ENCODE measurements at regions not wholly inside any gene's neighbourhood (a gene's known extent, or its start where the extent isn't known, plus 50 kb on each side); places are given as distances from the start of the nearest gene placed in this dataset.

- intact Hi-C loops (cut with micrococcal nuclease): no loop called here
- TF ChIP-seq CTCF (IDR thresholded peaks at IDR 0.05): no peak
- ATAC-seq (ENCODE audit: low read depth): no peak
- no peaks in the 10 kb centered on the region for H3K36me3 Mint-ChIP-seq (ENCODE audit: low read depth)
- H3K27me3 Mint-ChIP-seq: no peaks in the 10 kb centered on the region
- no peaks in the 10 kb centered on the region for H3K4me1 Mint-ChIP-seq
- ChIA-PET CTCF (no interaction called here), POLR2A (no interaction called here)
- no peak overlapping the region for H3K27ac Mint-ChIP-seq
- no peaks in the 10 kb centered on the region for H3K9me3 Mint-ChIP-seq
- no peak for DNase-seq
- H3K4me3 Mint-ChIP-seq: no peak overlapping the region
Observed at GRCh38 chr4:30979402-30979801, 259.2 kb downstream of the PCDH7 start.

GRCh38 chr4:30989508-30989907 is 269.3 kb downstream of the PCDH7 start:
- Mint-ChIP-seq H3K27ac (no peak overlapping the region), H3K4me1 (no peaks in the 10 kb centered on the region), H3K9me3 (peaks cover 8% of the 10 kb centered on the region), H3K4me3 (no peak overlapping the region), H3K27me3 (no peaks in the 10 kb centered on the region), H3K36me3 (ENCODE audit: low read depth) (no peaks in the 10 kb centered on the region)
- ATAC-seq (ENCODE audit: low read depth) (no peak), DNase-seq (no peak)
- CTCF ChIA-PET: no interaction called here
- intact Hi-C loops (cut with micrococcal nuclease): no loop called here
- POLR2A ChIA-PET: no interaction called here
- no peak for TF ChIP-seq CTCF (IDR thresholded peaks at IDR 0.05)

DNA sequence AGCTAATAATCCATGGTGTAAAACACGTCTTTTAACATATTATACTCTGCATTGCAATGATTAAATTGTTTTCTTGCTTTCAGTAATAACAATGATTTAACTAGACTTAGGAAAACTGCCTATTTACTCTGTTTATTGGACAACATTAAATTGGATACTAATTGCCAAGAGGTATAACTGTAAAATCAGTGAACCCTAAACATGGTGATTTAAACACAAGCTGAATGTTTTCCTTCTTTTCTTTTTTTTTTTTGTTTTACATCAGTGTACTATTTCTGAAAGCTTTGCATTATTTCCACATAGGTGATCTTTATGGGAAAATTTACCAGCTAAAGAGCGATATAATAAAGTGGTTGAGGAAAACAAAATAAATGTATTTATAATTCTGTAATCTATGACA is 276.7 kb downstream of the PCDH7 start:
- no peaks in the 10 kb centered on the region for H3K36me3 Mint-ChIP-seq (ENCODE audit: low read depth)
- DNase-seq (no peak), ATAC-seq (ENCODE audit: low read depth) (no peak)
- H3K27ac Mint-ChIP-seq: no peak overlapping the region
- H3K27me3 Mint-ChIP-seq: no peaks in the 10 kb centered on the region
- ChIA-PET POLR2A (no interaction called here), CTCF (no interaction called here)
- no peaks in the 10 kb centered on the region for H3K4me1 Mint-ChIP-seq
- H3K4me3 Mint-ChIP-seq: no peak overlapping the region
- peaks cover 5% of the 10 kb centered on the region for H3K9me3 Mint-ChIP-seq
- intact Hi-C loops (cut with micrococcal nuclease): no loop called here
- TF ChIP-seq CTCF (IDR thresholded peaks at IDR 0.05): no peak

DNA sequence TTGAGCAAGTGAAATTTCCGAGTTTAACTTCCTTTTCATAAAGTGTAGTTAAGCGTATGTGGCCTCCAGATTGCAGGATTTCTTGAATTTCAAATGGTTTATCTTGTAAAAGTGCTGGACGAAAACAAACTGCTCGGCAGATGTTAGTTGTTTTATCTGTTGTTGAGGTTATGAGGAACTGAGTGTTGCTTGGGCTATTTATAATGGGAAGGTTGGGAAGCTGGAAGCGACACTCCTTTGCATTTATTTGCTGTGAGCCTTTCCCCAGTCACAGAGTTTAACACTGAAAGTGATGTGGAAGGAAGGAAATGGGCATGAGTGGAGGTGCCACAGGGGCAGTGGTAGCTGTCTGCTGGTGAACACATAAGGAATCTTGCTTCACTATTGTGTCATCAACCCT is 284.9 kb downstream of the PCDH7 start:
- Mint-ChIP-seq H3K27ac (no peak overlapping the region), H3K9me3 (peaks cover 5% of the 10 kb centered on the region), H3K4me3 (no peak overlapping the region), H3K36me3 (ENCODE audit: low read depth) (no peaks in the 10 kb centered on the region), H3K4me1 (no peaks in the 10 kb centered on the region), H3K27me3 (no peaks in the 10 kb centered on the region)
- intact Hi-C loops (cut with micrococcal nuclease): no loop called here
- ATAC-seq (ENCODE audit: low read depth) (no peak), DNase-seq (no peak)
- ChIA-PET POLR2A (no interaction called here), CTCF (no interaction called here)
- no peak for TF ChIP-seq CTCF (IDR thresholded peaks at IDR 0.05)

DNA sequence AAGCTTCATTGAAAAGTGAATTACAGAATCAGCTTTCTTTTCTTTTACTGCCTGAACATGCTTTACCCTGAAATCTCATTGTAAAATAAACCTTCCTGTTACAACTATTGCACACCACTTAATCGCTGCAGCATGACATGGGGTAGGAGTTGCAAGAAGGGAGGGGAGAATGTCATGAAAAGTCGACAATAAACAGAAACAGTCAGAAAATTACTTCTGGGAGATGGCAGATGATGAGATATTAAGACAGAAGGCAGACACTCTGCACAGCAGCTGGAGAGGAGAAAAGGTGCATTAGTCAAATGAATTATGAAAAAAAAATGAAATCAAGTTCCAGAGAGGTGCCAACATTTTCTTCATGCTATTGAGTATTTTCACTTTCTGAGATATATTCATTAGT is 287.7 kb downstream of the PCDH7 start:
- H3K9me3 Mint-ChIP-seq: peaks cover 5% of the 10 kb centered on the region
- no peaks in the 10 kb centered on the region for H3K27me3 Mint-ChIP-seq
- ChIA-PET CTCF (no interaction called here), POLR2A (no interaction called here)
- intact Hi-C loops (cut with micrococcal nuclease): no loop called here
- no peaks in the 10 kb centered on the region for H3K36me3 Mint-ChIP-seq (ENCODE audit: low read depth)
- TF ChIP-seq CTCF (IDR thresholded peaks at IDR 0.05): no peak
- H3K4me3 Mint-ChIP-seq: no peak overlapping the region
- H3K27ac Mint-ChIP-seq: no peak overlapping the region
- no peak for DNase-seq
- H3K4me1 Mint-ChIP-seq: no peaks in the 10 kb centered on the region
- ATAC-seq (ENCODE audit: low read depth): no peak

Measured in activated B cell treated with CpG ODN at 0.5 μM for 24 hours (primary cell).